ENCODE measurements at regions not wholly inside any gene's neighbourhood (a gene's known extent, or its start where the extent isn't known, plus 50 kb on each side); places are given as distances from the start of the nearest gene placed in this dataset.

DNA sequence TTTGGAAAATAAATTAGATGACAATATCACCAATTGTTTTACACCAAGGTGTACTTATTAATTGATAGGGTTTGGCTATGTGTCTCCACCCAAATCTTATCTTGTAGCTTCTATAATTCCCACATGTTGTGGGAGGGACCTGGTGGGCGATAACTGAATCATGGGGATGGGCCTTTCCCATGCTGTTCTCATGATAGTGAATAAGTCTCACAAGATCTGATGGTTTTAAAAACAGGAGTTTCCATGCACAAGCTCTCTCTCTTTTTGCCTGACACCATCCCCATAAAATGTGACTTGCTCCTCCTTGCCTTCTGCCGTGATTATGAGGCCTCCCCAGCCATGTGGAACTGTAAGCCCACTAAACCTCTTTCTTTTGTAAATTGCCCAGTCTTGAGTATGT, 131.0 kb upstream of the LMO4 start:
- ChIA-PET POLR2A (no interaction called here), CTCF (no interaction called here)
- TF ChIP-seq ARNT (IDR thresholded peaks at IDR 0.05): no peak
- no peak for DNase-seq (ENCODE audit: extremely low spot score)

DNA sequence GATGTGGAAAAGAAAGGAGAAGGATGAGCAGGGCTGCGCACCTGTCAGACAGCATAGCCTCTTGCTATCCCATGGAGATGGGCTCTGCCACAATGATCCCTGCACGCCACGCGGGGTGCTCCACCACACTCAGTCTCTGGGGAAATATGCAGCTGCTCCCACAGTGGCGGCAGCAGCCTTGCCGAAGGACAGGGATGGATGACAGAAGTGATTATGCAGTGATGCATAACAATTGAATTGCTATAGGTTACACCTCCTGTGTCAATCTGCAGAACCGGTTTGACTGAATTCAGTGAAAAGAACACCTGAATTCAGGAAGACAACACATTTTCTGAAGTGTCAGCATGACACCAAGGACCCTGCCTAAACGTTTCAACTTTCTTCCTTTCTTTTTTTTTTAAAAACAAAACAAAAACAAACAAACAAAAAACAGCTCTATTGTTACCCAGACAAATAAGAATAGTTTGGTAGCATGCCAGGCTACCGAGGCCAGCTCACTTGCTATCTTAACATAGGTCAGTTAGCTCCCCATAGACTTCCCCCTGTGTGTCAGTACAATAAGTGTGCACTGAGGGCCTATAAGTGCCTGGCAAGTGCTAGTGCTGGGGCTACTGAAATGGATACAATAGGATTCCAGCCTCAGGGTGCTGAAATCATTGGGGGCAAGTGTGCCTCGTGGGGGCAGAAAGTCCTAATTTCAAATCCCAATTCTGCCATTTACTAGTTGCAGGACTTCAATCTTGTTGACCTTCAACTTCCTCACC, 127.6 kb upstream of the LMO4 start:
- CTCF ChIA-PET: no interaction called here
- no peak for DNase-seq (ENCODE audit: extremely low spot score)
- POLR2A ChIA-PET: no interaction called here
- no peak for TF ChIP-seq CTBP1 (IDR thresholded peaks at IDR 0.05; ENCODE audit: borderline replicate concordance)
- no peak for TF ChIP-seq FOXA1 (IDR thresholded peaks at IDR 0.05)
- TF ChIP-seq BHLHE40 (IDR thresholded peaks at IDR 0.05; ENCODE audit: borderline replicate concordance): no peak
- TF ChIP-seq ZNF384 (IDR thresholded peaks at IDR 0.05): no peak
- no peak for TF ChIP-seq NFRKB (IDR thresholded peaks at IDR 0.05)
- TF ChIP-seq ARNT (IDR thresholded peaks at IDR 0.05): no peak
- TF ChIP-seq TARDBP (IDR thresholded peaks at IDR 0.05): no peak
- no peak for TF ChIP-seq SP1 (IDR thresholded peaks at IDR 0.05)
- no peak for TF ChIP-seq SUZ12 (IDR thresholded peaks at IDR 0.05)
- TF ChIP-seq, protein P1, sequence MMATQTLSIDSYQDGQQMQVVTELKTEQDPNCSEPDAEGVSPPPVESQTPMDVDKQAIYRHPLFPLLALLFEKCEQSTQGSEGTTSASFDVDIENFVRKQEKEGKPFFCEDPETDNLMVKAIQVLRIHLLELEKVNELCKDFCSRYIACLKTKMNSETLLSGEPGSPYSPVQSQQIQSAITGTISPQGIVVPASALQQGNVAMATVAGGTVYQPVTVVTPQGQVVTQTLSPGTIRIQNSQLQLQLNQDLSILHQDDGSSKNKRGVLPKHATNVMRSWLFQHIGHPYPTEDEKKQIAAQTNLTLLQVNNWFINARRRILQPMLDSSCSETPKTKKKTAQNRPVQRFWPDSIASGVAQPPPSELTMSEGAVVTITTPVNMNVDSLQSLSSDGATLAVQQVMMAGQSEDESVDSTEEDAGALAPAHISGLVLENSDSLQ (IDR thresholded peaks at IDR 0.05): no peak
- no peak for TF ChIP-seq ELF4 (IDR thresholded peaks at IDR 0.05)

DNA sequence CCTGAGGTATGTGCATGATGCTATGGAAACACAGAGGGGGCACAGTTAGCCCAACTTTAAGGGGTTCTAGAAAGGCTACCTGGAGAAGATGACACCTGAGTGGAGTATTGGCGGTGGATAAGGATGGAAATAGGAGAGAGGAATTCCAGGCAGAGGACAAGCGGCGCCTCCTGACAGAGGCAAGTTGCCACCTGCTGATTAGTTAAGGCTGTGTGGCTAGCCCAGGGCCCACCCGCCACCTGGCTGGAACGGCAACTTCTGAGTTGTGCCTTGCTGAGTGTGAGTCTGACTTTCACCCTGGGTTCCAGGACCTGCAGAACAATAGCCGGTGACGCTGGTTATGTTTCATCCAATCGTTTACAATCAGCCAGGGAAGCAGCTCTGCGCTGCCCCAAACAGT, 126.9 kb upstream of the LMO4 start:
- no peak for DNase-seq (ENCODE audit: extremely low spot score)
- TF ChIP-seq ZNF384 (IDR thresholded peaks at IDR 0.05) (no peak), ARNT (IDR thresholded peaks at IDR 0.05) (no peak), SP1 (IDR thresholded peaks at IDR 0.05) (no peak), FOXM1 (IDR thresholded peaks at IDR 0.05; ENCODE audit: borderline replicate concordance) (no peak), TARDBP (IDR thresholded peaks at IDR 0.05) (no peak), L3MBTL2 (conservative IDR thresholded peaks at IDR 0.05) (no peak), FOXK2 (IDR thresholded peaks at IDR 0.05) (no peak), HDGF (IDR thresholded peaks at IDR 0.05; ENCODE audit: borderline replicate concordance) (no peak), NFRKB (IDR thresholded peaks at IDR 0.05) (no peak), LEF1 (IDR thresholded peaks at IDR 0.05; ENCODE audit: borderline replicate concordance) (no peak), ELF4 (IDR thresholded peaks at IDR 0.05) (no peak), FOXA1 (IDR thresholded peaks at IDR 0.05) (no peak), SUZ12 (IDR thresholded peaks at IDR 0.05) (no peak), CTBP1 (IDR thresholded peaks at IDR 0.05; ENCODE audit: borderline replicate concordance) (no peak), BHLHE40 (IDR thresholded peaks at IDR 0.05; ENCODE audit: borderline replicate concordance) (no peak)
- TF ChIP-seq, protein P1 (IDR thresholded peaks at IDR 0.05): no peak
- CTCF ChIA-PET: no interaction called here
- POLR2A ChIA-PET: no interaction called here

DNA sequence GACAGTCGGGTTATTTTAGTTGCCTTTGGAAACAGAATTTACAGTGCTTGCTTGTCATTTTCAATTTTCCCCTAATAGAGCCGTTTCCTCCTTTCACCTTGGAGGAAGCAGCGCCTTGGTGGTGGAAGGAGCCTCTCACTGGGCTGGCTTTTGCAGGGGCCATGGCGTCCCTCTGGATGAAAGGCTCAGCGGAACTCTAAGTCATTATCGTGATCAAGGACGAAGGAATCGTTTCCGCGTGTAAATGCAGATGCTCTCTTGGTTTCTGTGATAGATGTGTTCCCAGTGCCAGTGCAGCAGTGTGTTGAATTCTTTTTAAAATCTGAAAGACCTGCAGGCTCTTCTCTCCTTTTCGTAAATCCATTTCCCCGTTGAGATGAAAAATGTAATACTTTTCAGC, 126.2 kb upstream of the LMO4 start:
- DNase-seq (ENCODE audit: extremely low spot score): no peak
- ChIA-PET POLR2A (no interaction called here), CTCF (interaction anchor here (0.5 kb wide), 1 partner anchor 600 kb away, joined by 3 read pairs; no protein-coding TSS in a partner anchor)
- TF ChIP-seq FOXA1 (IDR thresholded peaks at IDR 0.05) (no peak), ELF4 (IDR thresholded peaks at IDR 0.05) (no peak), HDGF (IDR thresholded peaks at IDR 0.05; ENCODE audit: borderline replicate concordance) (no peak), NFRKB (IDR thresholded peaks at IDR 0.05) (no peak), BHLHE40 (IDR thresholded peaks at IDR 0.05; ENCODE audit: borderline replicate concordance) (no peak), SUZ12 (IDR thresholded peaks at IDR 0.05) (no peak), TARDBP (IDR thresholded peaks at IDR 0.05) (no peak), LEF1 (IDR thresholded peaks at IDR 0.05; ENCODE audit: borderline replicate concordance) (no peak), SP1 (IDR thresholded peaks at IDR 0.05) (no peak), FOXM1 (IDR thresholded peaks at IDR 0.05; ENCODE audit: borderline replicate concordance) (no peak)
- TF ChIP-seq, protein P1 (IDR thresholded peaks at IDR 0.05): no peak

DNA sequence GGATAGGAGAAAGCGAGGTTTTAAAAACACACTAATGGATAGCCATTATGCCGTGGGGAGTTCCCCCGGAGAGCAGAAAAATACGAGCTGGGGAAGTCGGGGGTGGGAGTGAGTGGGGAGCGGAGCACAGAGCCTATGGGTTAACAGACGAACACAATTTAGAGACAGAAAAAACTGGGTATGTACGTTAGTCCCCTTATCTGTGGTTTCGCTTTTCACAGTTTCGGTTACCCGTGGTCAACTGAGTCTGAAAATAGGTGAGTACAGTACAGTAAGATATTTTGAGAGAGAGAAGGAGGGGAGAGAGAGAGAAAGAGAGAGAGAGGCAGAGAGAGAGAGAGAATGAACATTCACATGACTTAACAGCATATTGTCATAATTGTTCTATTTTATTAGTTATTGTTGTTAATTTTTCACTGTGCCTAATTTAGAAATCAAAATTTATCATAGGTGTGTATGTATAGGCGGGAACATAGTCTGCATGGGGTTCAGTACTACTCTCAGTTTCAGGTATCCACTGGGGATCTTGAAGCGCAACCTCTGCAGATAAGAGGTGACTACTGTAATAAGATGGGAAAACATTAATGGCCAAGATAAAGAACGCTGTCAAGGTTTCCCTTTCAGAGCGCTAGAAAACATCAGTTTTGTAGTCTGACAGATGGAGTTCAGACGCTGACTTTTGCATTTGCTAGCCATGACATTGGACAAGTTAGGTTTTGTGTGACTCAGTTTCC, 125.6 kb upstream of the LMO4 start:
- CTCF ChIA-PET: interaction anchor here (0.5 kb wide), 1 partner anchor 600 kb away, joined by 3 read pairs; no protein-coding TSS in a partner anchor
- TF ChIP-seq ELF4 (IDR thresholded peaks at IDR 0.05) (no peak), TARDBP (IDR thresholded peaks at IDR 0.05) (no peak), FOXK2 (IDR thresholded peaks at IDR 0.05) (no peak), SP1 (IDR thresholded peaks at IDR 0.05) (no peak), BHLHE40 (IDR thresholded peaks at IDR 0.05; ENCODE audit: borderline replicate concordance) (no peak)
- TF ChIP-seq, protein P1 (IDR thresholded peaks at IDR 0.05): no peak
- DNase-seq (ENCODE audit: extremely low spot score): no peak
- POLR2A ChIA-PET: no interaction called here

DNA sequence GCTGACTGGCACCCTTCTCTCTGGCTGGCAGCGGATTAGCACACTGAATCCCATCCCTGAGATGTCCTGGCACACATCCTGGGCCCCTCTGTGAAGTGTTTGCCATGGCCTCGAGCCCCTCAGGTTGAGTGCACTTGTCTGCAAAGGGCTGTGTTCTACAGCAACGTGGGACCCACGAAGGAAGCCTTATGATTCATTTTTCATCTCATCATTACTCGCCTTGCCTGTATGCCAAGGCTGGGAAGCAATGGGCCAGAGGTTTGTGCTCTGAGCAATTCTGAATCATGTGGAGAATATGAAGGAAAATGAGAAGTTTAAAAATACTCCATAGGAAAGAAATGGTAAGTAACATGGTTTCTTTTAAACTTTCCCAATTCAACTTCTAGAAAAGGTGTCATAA, 124.8 kb upstream of the LMO4 start:
- DNase-seq (ENCODE audit: extremely low spot score): no peak
- ChIA-PET POLR2A (no interaction called here), CTCF (no interaction called here)
- TF ChIP-seq, protein P1 (IDR thresholded peaks at IDR 0.05): no peak
- TF ChIP-seq ELF4 (IDR thresholded peaks at IDR 0.05) (no peak), FOXA1 (IDR thresholded peaks at IDR 0.05) (no peak), CTBP1 (IDR thresholded peaks at IDR 0.05; ENCODE audit: borderline replicate concordance) (no peak), ZNF384 (IDR thresholded peaks at IDR 0.05) (no peak), HDGF (IDR thresholded peaks at IDR 0.05; ENCODE audit: borderline replicate concordance) (no peak), FOXK2 (IDR thresholded peaks at IDR 0.05) (no peak), NFRKB (IDR thresholded peaks at IDR 0.05) (no peak), SUZ12 (IDR thresholded peaks at IDR 0.05) (no peak), TARDBP (IDR thresholded peaks at IDR 0.05) (no peak), LEF1 (IDR thresholded peaks at IDR 0.05; ENCODE audit: borderline replicate concordance) (no peak), ARNT (IDR thresholded peaks at IDR 0.05) (no peak)
